K562 (cell line): ENCODE measurements at regions not wholly inside any gene's neighbourhood (a gene's known extent, or its start where the extent isn't known, plus 50 kb on each side); places are given as distances from the start of the nearest gene placed in this dataset.

ENCODE experiments used
- ATF7 ChIP-seq: fragments of 450-650 bp; IDR thresholded peaks from 2 replicates; pipeline ENCODE4 v1.7.1; 2014; ENCODE audit warnings: mild to moderate bottlenecking, moderate library complexity
- FOXM1 ChIP-seq, 2 experiments: fragments of 450-650 bp in 1 of 2; sonication (generic) in 1 of 2; formaldehyde crosslinking in 1 of 2; IDR thresholded peaks; 2 replicates each; pipeline versions ENCODE4 v1.6.1 to v1.9.0; 2017 to 2022; ENCODE audit warnings: low read depth in 2 of 2, mild to moderate bottlenecking in 2 of 2, missing genetic modification reagents in 1 of 2, moderate library complexity in 1 of 2
- NR2C2 ChIP-seq, 2 experiments: fragments of 200-800 bp in 1 of 2; sonication (Bioruptor generic) in 1 of 2; sonication (generic) in 1 of 2; formaldehyde crosslinking in 1 of 2; IDR thresholded peaks; 2 replicates each; pipeline versions ENCODE4 v1.6.1 to v1.8.0; 2016 to 2022; ENCODE audit warnings: mild to moderate bottlenecking in 1 of 2, missing compliant biosample characterization in 1 of 2, missing genetic modification characterization in 1 of 2, missing genetic modification reagents in 1 of 2
- SP1 ChIP-seq: sonication (generic); formaldehyde crosslinking; IDR thresholded peaks from 2 replicates; pipeline ENCODE4 v1.8.1; 2022; ENCODE audit warnings: mild to moderate bottlenecking, missing genetic modification reagents
- ZNF699 ChIP-seq: fragments of 250-450 bp; sonication (Bioruptor Pico); IDR thresholded peaks from 2 replicates; pipeline ENCODE4 v1.8.0; 2021; ENCODE audit warnings: mild to moderate bottlenecking, moderate library complexity; ENCODE audit not compliant: insufficient replicate concordance
- ZNF778 ChIP-seq: fragments of 450-650 bp; formaldehyde crosslinking; IDR thresholded peaks from 2 replicates; pipeline ENCODE4 v1.4.0; 2020; ENCODE audit warnings: mild to moderate bottlenecking, moderate library complexity
- ZZZ3 ChIP-seq: fragments of 450-650 bp; IDR thresholded peaks from 2 replicates; pipeline ENCODE4 v1.6.1; 2016; ENCODE audit warnings: antibody characterized with exemption, mild to moderate bottlenecking, moderate library complexity
- TF ChIP-seq, protein P1 (sequence below): sonication (generic); formaldehyde crosslinking; IDR thresholded peaks from 2 replicates; pipeline ENCODE4 v1.8.1; 2022; ENCODE audit warnings: missing genetic modification reagents
- TF ChIP-seq, protein P2 (sequence below), 3 experiments: IDR thresholded peaks in 2 of 3; conservative IDR thresholded peaks in 1 of 3; 2 replicates each; pipeline ENCODE4 v1.5.1; 2011 to 2012; ENCODE audit warnings: low read length in 3 of 3, mild to moderate bottlenecking in 3 of 3, control low read depth in 2 of 3, improper control_type of control experiment in 1 of 3, inconsistent platforms in 1 of 3, low read depth in 1 of 3, mixed read lengths in 1 of 3, moderate library complexity in 1 of 3; ENCODE audit not compliant: insufficient read depth in 2 of 3

DNA sequence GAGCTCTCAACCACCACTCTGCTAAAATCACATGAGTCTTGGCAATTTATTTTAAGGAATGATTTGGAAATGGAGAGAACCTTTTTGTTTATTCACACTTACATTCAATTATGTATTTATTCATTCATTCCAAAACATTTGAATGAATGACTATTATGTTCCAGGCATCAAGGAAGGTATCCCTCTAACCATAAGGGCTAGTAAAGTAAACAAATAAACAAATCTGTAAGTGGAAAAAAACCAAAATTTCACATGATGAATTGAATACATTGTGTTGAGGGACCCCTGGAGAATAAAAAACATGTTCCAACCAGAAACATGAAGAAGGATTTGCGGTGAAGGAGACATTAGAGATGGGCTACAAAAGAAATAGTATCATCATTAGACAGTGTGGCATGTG lies 677.8 kb downstream of the TOX3 start:
- TF ChIP-seq, protein P1, sequence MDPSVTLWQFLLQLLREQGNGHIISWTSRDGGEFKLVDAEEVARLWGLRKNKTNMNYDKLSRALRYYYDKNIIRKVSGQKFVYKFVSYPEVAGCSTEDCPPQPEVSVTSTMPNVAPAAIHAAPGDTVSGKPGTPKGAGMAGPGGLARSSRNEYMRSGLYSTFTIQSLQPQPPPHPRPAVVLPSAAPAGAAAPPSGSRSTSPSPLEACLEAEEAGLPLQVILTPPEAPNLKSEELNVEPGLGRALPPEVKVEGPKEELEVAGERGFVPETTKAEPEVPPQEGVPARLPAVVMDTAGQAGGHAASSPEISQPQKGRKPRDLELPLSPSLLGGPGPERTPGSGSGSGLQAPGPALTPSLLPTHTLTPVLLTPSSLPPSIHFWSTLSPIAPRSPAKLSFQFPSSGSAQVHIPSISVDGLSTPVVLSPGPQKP (CRISPR knock-in tag) = no peak
- TF ChIP-seq ZNF778 (CRISPR knock-in tag) (no peak), ZNF699 (CRISPR knock-in tag) (no peak), FOXM1 (IDR thresholded peaks at IDR 0.05; ENCODE audit: low read depth) (no peak), FOXM1 (CRISPR knock-in tag; IDR thresholded peaks at IDR 0.05; ENCODE audit: low read depth) (no peak), SP1 (no peak), ATF7 (no peak), NR2C2 (CRISPR knock-in tag; IDR thresholded peaks at IDR 0.05) (no peak), NR2C2 (tag; IDR thresholded peaks at IDR 0.05) (no peak), ZZZ3 (no peak)
- TF ChIP-seq, protein P2, sequence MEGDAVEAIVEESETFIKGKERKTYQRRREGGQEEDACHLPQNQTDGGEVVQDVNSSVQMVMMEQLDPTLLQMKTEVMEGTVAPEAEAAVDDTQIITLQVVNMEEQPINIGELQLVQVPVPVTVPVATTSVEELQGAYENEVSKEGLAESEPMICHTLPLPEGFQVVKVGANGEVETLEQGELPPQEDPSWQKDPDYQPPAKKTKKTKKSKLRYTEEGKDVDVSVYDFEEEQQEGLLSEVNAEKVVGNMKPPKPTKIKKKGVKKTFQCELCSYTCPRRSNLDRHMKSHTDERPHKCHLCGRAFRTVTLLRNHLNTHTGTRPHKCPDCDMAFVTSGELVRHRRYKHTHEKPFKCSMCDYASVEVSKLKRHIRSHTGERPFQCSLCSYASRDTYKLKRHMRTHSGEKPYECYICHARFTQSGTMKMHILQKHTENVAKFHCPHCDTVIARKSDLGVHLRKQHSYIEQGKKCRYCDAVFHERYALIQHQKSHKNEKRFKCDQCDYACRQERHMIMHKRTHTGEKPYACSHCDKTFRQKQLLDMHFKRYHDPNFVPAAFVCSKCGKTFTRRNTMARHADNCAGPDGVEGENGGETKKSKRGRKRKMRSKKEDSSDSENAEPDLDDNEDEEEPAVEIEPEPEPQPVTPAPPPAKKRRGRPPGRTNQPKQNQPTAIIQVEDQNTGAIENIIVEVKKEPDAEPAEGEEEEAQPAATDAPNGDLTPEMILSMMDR (IDR thresholded peaks at IDR 0.05 in 2 of 3, conservative IDR thresholded peaks at IDR 0.05 in 1 of 3; ENCODE audit: insufficient read depth in 2 of 3, low read depth in 1 of 3, low read length in 3 of 3) = no peak
